A549 (cell line): ENCODE measurements at regions not wholly inside any gene's neighbourhood (a gene's known extent, or its start where the extent isn't known, plus 50 kb on each side); places are given as distances from the start of the nearest gene placed in this dataset.

Experiments used
- CTCF ChIP-seq: fragments of >200 bp; sonication (Bioruptor Twin); formaldehyde crosslinking; IDR thresholded peaks from 3 replicates; pipeline ENCODE4 v1.5.1; 2016
- MAX ChIP-seq: IDR thresholded peaks from 2 replicates; pipeline ENCODE4 v1.6.1; 2012
- RCOR1 ChIP-seq: fragments of 150-350 bp; IDR thresholded peaks from 2 replicates; pipeline ENCODE4 v1.6.1; 2014; ENCODE audit warnings: antibody characterized with exemption, low read length, low read depth
- RFX5 ChIP-seq: fragments of 450-650 bp; IDR thresholded peaks from 2 replicates; pipeline ENCODE4 v1.7.1; 2014; ENCODE audit warnings: antibody characterized with exemption, mild to moderate bottlenecking, moderate library complexity

- TF ChIP-seq CTCF (no peak), MAX (no peak), RFX5 (no peak), RCOR1 (no peak)
These were observed 254.9 kb downstream of the TMX3 start for GRCh38 chr18:68459968-68460367.
